H1 (cell line): ENCODE measurements at regions not wholly inside any gene's neighbourhood (a gene's known extent, or its start where the extent isn't known, plus 50 kb on each side); places are given as distances from the start of the nearest gene placed in this dataset.

Experiments
- CTCF ChIA-PET: fragments of 300-600 bp; sonication (Branson Sonifier 250); formaldehyde crosslinking; loops from one replicate; lab custom pipeline; 2021; ENCODE audit not compliant: partially characterized antibody; lab: Charles Lee
- POLR2A ChIA-PET: fragments of 300-600 bp; sonication (Branson Sonifier 250); formaldehyde crosslinking; loops from one replicate; lab custom pipeline; 2021; ENCODE audit warnings: inconsistent platforms; ENCODE audit not compliant: partially characterized antibody; lab: Charles Lee
- DNase-seq, 2 experiments: peaks; one replicate each; pipeline versions ENCODE4 v3.0.0 to v3.0.0-alpha.2; 2010 to 2022; ENCODE audit warnings: low spot score in 2 of 2, low read depth in 1 of 2, mixed read lengths in 1 of 2
- FAIRE-seq: peaks from 2 replicates; lab custom pipeline; 2011; peaks lifted over from hg19 to GRCh38; lab: Jason Lieb, UNC
- H2AFZ ChIP-seq: 2 replicates; pipeline ENCODE4 v1.8.1; 2012; ENCODE audit warnings: low read length, inconsistent platforms
- H2AK5ac ChIP-seq: 2 replicates; pipeline ENCODE4 v1.6.1; 2013; ENCODE audit warnings: low read depth, low read length
- H2BK120ac ChIP-seq: replicated peaks from 2 replicates; pipeline ENCODE3; 2013; ENCODE audit warnings: low read depth, low read length, inconsistent platforms
- H2BK12ac ChIP-seq: 2 replicates; pipeline ENCODE4 v1.6.1; 2013; ENCODE audit warnings: low read depth, low read length
- H2BK15ac ChIP-seq: 2 replicates; pipeline ENCODE4 v1.6.1; 2013; ENCODE audit warnings: low read length
- H2BK20ac ChIP-seq: 2 replicates; pipeline ENCODE4 v1.6.1; 2013; ENCODE audit warnings: low read length
- H2BK5ac ChIP-seq: 2 replicates; pipeline ENCODE4 v1.6.1; 2013; ENCODE audit warnings: low read depth, low read length
- H3K14ac ChIP-seq: 2 replicates; pipeline ENCODE4 v1.6.1; 2013; ENCODE audit warnings: inconsistent platforms; ENCODE audit not compliant: insufficient read length
- H3K18ac ChIP-seq: 2 replicates; pipeline ENCODE4 v1.6.1; 2013; ENCODE audit warnings: low read length; ENCODE audit errors: extremely low read depth
- H3K23ac ChIP-seq: 2 replicates; pipeline ENCODE4 v1.6.1; 2013; ENCODE audit warnings: inconsistent platforms; ENCODE audit not compliant: insufficient read length
- H3K23me2 ChIP-seq: 2 replicates; pipeline ENCODE4 v1.6.1; 2013; ENCODE audit warnings: low read depth, low read length
- H3K27ac ChIP-seq: 2 replicates; pipeline ENCODE4 v1.6.1; 2011; ENCODE audit warnings: low read depth, low read length, inconsistent platforms
- H3K27me3 ChIP-seq, 4 experiments: replicated peaks in 1 of 4; 1 replicate in 1 of 4; 2 replicates in 3 of 4; pipeline versions ENCODE4 v1.6.1 to v1.8.1; 2011 to 2013; ENCODE audit warnings: low read length in 3 of 4, mild to moderate bottlenecking in 3 of 4, inconsistent platforms in 2 of 4, mixed read lengths in 2 of 4, moderate library complexity in 1 of 4; ENCODE audit not compliant: control insufficient read depth in 3 of 4, insufficient read depth in 3 of 4; ENCODE audit errors: extremely low read depth in 1 of 4
- H3K36me3 ChIP-seq, 4 experiments: 2 replicates each; pipeline versions ENCODE4 v1.6.1 to v1.8.1; 2011 to 2013; ENCODE audit warnings: mild to moderate bottlenecking in 4 of 4, low read length in 3 of 4, moderate library complexity in 2 of 4, control low read depth in 1 of 4, inconsistent platforms in 1 of 4; ENCODE audit not compliant: insufficient read depth in 4 of 4, control insufficient read depth in 2 of 4
- H3K4ac ChIP-seq: replicated peaks from 2 replicates; pipeline ENCODE3; 2013; ENCODE audit warnings: low read length, low read depth, mixed read lengths, inconsistent platforms; ENCODE audit not compliant: insufficient read length
- H3K4me1 ChIP-seq, 4 experiments: replicated peaks in 1 of 4; 1 replicate in 1 of 4; 2 replicates in 3 of 4; pipeline versions ENCODE4 v1.6.1 to v1.8.1; 2011 to 2013; ENCODE audit warnings: low read length in 3 of 4, inconsistent platforms in 2 of 4, mixed read lengths in 1 of 4; ENCODE audit not compliant: insufficient read depth in 4 of 4, control insufficient read depth in 3 of 4
- H3K4me2 ChIP-seq, 2 experiments: 2 replicates each; pipeline versions ENCODE4 v1.6.1 to v1.8.1; 2011 to 2013; ENCODE audit warnings: low read depth in 2 of 2, low read length in 2 of 2, control low read depth in 1 of 2, inconsistent platforms in 1 of 2, mild to moderate bottlenecking in 1 of 2; ENCODE audit not compliant: insufficient read depth in 1 of 2
- H3K4me3 ChIP-seq, 4 experiments: fragments of 200-600, 300-600 bp in 1 of 4; sonication (generic), shearing (Covaris generic), sonication (Bioruptor Twin) in 1 of 4; 2 replicates each; pipeline versions ENCODE4 v1.5.1 to v1.8.1; 2011 to 2016; ENCODE audit warnings: low read length in 4 of 4, low read depth in 3 of 4, control low read depth in 2 of 4, inconsistent platforms in 2 of 4, mild to moderate bottlenecking in 2 of 4, mixed read lengths in 1 of 4, moderate library complexity in 1 of 4; ENCODE audit not compliant: insufficient read depth in 2 of 4; ENCODE audit errors: extremely low read depth in 1 of 4
- H3K56ac ChIP-seq: replicated peaks from 2 replicates; pipeline ENCODE3; 2013; ENCODE audit warnings: low read depth, mild to moderate bottlenecking, mixed read lengths, low read length, inconsistent platforms; ENCODE audit not compliant: insufficient read length
- H3K79me1 ChIP-seq: 2 replicates; pipeline ENCODE4 v1.6.1; 2013; ENCODE audit warnings: low read depth, low read length, control low read depth
- H3K79me2 ChIP-seq, 2 experiments: 2 replicates each; pipeline versions ENCODE4 v1.6.1 to v1.8.1; 2012 to 2013; ENCODE audit warnings: low read length in 2 of 2, mild to moderate bottlenecking in 2 of 2, inconsistent platforms in 1 of 2; ENCODE audit not compliant: insufficient read depth in 2 of 2, control insufficient read depth in 1 of 2
- H3K9ac ChIP-seq, 4 experiments: replicated peaks in 1 of 4; 1 replicate in 1 of 4; 2 replicates in 3 of 4; pipeline versions ENCODE4 v1.6.1 to v1.8.1; 2011 to 2013; ENCODE audit warnings: low read depth in 3 of 4, low read length in 3 of 4, control low read depth in 2 of 4, mild to moderate bottlenecking in 2 of 4, moderate library complexity in 2 of 4, inconsistent platforms in 1 of 4; ENCODE audit errors: extremely low read depth in 1 of 4
- H3K9me3 ChIP-seq, 2 experiments: 2 replicates each; pipeline versions ENCODE4 v1.6.1 to v1.8.1; 2012 to 2013; ENCODE audit warnings: mild to moderate bottlenecking in 2 of 2, moderate library complexity in 2 of 2, control low read depth in 1 of 2, inconsistent platforms in 1 of 2, low read depth in 1 of 2, low read length in 1 of 2, mixed read lengths in 1 of 2; ENCODE audit not compliant: insufficient read depth in 2 of 2
- H4K20me1 ChIP-seq, 2 experiments: replicated peaks in 1 of 2; 2 replicates each; pipeline versions ENCODE3 to v1.8.1; 2011 to 2013; ENCODE audit warnings: inconsistent platforms in 2 of 2, low read length in 2 of 2, mild to moderate bottlenecking in 1 of 2; ENCODE audit not compliant: insufficient read depth in 2 of 2, control insufficient read depth in 1 of 2
- H4K5ac ChIP-seq: 2 replicates; pipeline ENCODE4 v1.6.1; 2013; ENCODE audit warnings: low read length, low read depth, mixed read lengths, inconsistent platforms; ENCODE audit not compliant: insufficient read length
- H4K8ac ChIP-seq: 2 replicates; pipeline ENCODE4 v1.8.0; 2013; ENCODE audit warnings: mild to moderate bottlenecking, moderate library complexity, low read length, inconsistent platforms; ENCODE audit not compliant: insufficient read depth; ENCODE audit errors: extremely low read depth
- H4K91ac ChIP-seq: replicated peaks from 2 replicates; pipeline ENCODE3; 2013; ENCODE audit warnings: low read length, mixed read lengths, inconsistent platforms; ENCODE audit not compliant: insufficient read length
- ATF2 ChIP-seq: IDR thresholded peaks from 2 replicates; pipeline ENCODE4 v1.6.1; 2012; ENCODE audit warnings: low read length, inconsistent platforms
- BRCA1 ChIP-seq: IDR thresholded peaks from 2 replicates; pipeline ENCODE4 v1.6.1; 2012; ENCODE audit warnings: low read depth, low read length, improper control_type of control experiment
- NRF1 ChIP-seq: IDR thresholded peaks from 2 replicates; pipeline ENCODE4 v1.6.1; 2011; ENCODE audit warnings: mild to moderate bottlenecking, low read depth, low read length, improper control_type of control experiment
- PHF8 ChIP-seq: fragments of 200-600 bp; sonication (generic); conservative IDR thresholded peaks from 2 replicates; pipeline ENCODE4 v1.7.1; 2012; ENCODE audit warnings: low read depth, mild to moderate bottlenecking, inconsistent platforms, low read length, moderate library complexity
- RAD21 ChIP-seq, 2 experiments: IDR thresholded peaks in 1 of 2; conservative IDR thresholded peaks in 1 of 2; 2 replicates each; pipeline ENCODE4 v1.6.1; 2011; ENCODE audit warnings: low read depth in 2 of 2, low read length in 2 of 2, improper control_type of control experiment in 1 of 2, inconsistent platforms in 1 of 2, mild to moderate bottlenecking in 1 of 2, moderate library complexity in 1 of 2
- SP4 ChIP-seq: IDR thresholded peaks from 2 replicates; pipeline ENCODE4 v1.6.1; 2012; ENCODE audit warnings: low read length, inconsistent platforms
- WGBS, 2 experiments: shearing (Covaris generic) in 1 of 2; methylation state at CpG; one replicate each; pipeline versions ENCODE4 v1.1.6 to v1.1.7; 2013 to 2015; ENCODE audit warnings: low lambda C conversion rate in 2 of 2, mixed read lengths in 2 of 2, inconsistent platforms in 1 of 2, low coverage in 1 of 2, missing lambda C conversion rate in 1 of 2; ENCODE audit not compliant: insufficient replicate concordance in 2 of 2, insufficient coverage in 1 of 2, insufficient read length in 1 of 2; ENCODE audit errors: extremely low coverage in 1 of 2, missing lambda C conversion rate in 1 of 2; 5-methylcytosine and 5-hydroxymethylcytosine counted together
- TF ChIP-seq, protein P1 (sequence below), 3 experiments: IDR thresholded peaks; 1 replicate in 2 of 3; 2 replicates in 1 of 3; pipeline versions ENCODE4 v1.5.1 to v1.6.1; 2011; ENCODE audit warnings: low read length in 3 of 3, mild to moderate bottlenecking in 3 of 3, inconsistent platforms in 2 of 3, low read depth in 1 of 3, moderate library complexity in 1 of 3; ENCODE audit not compliant: insufficient read depth in 1 of 3; ENCODE audit errors: control extremely low read depth in 1 of 3

- POLR2A ChIA-PET: no interaction called here
- no peak overlapping the region for H3K9ac ChIP-seq
- FAIRE-seq: no peak
- TF ChIP-seq, protein P1, sequence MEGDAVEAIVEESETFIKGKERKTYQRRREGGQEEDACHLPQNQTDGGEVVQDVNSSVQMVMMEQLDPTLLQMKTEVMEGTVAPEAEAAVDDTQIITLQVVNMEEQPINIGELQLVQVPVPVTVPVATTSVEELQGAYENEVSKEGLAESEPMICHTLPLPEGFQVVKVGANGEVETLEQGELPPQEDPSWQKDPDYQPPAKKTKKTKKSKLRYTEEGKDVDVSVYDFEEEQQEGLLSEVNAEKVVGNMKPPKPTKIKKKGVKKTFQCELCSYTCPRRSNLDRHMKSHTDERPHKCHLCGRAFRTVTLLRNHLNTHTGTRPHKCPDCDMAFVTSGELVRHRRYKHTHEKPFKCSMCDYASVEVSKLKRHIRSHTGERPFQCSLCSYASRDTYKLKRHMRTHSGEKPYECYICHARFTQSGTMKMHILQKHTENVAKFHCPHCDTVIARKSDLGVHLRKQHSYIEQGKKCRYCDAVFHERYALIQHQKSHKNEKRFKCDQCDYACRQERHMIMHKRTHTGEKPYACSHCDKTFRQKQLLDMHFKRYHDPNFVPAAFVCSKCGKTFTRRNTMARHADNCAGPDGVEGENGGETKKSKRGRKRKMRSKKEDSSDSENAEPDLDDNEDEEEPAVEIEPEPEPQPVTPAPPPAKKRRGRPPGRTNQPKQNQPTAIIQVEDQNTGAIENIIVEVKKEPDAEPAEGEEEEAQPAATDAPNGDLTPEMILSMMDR (IDR thresholded peaks at IDR 0.05; ENCODE audit: control extremely low read depth in 1 of 3, insufficient read depth in 1 of 3, low read depth in 1 of 3, low read length in 3 of 3): no peak
- TF ChIP-seq RAD21 (IDR thresholded peaks at IDR 0.05 in 1 of 2, conservative IDR thresholded peaks at IDR 0.05 in 1 of 2; ENCODE audit: low read depth in 2 of 2, low read length in 2 of 2) (peak in 1 of 2 experiments; percentile 33; a peak in 1 of 4 replicates), PHF8 (no peak), NRF1 (no peak), SP4 (0 out of 2 replicates have a peak, but pooled peaks have one; percentile 1), ATF2 (no peak), BRCA1 (no peak)
These were observed 154.2 kb upstream of the MLN start for GRCh38 chr6:33957892-33958525.

More at GRCh38 chr6:33957892-33958525, 154.2 kb upstream of the MLN start:
- Histone ChIP-seq H3K4ac (no peak overlapping the region), H3K9me3 (no peaks in the 10 kb centered on the region), H3K56ac (no peak overlapping the region), H2BK5ac (peak overlapping the region; percentile 71; the same call in 1 of the 2 replicates), H2BK12ac (peak overlapping the region; percentile 75; the same call in 1 of the 2 replicates), H3K36me3 (no peaks in the 10 kb centered on the region), H3K23me2 (peaks cover 3% of the 10 kb centered on the region; the same call in 1 of the 2 replicates), H2BK20ac (no peak overlapping the region; the same call in 1 of the 2 replicates), H3K27ac (no peak overlapping the region), H3K79me1 (no peaks in the 10 kb centered on the region), H3K18ac (peak overlapping the region; percentile 87), H4K5ac (peak overlapping the region; percentile 35), H2AK5ac (no peak overlapping the region), H4K20me1 (no peaks in the 10 kb centered on the region), H3K4me2 (peak overlapping the region in 1 of 2 experiments; percentile 11; a peak in 1 of 4 replicates), H3K4me3 (no peak overlapping the region), H3K4me1 (peaks cover 8 to 12% (median 10%) of the 10 kb centered on the region in 4 experiments), H2BK15ac (no peak overlapping the region), H3K14ac (no peak overlapping the region), H4K8ac (peak overlapping the region; percentile 39; the same call in 1 of the 2 replicates), H2AFZ (no peak overlapping the region), H3K23ac (no peak overlapping the region), H2BK120ac (no peak overlapping the region), H3K79me2 (no peaks in the 10 kb centered on the region), H3K27me3 (no peaks in the 10 kb centered on the region; a peak in 1 of 7 replicates), H4K91ac (peak overlapping the region; percentile 54)
- no peak for DNase-seq
- 70% methylated on average over 12 of the region's 12 CpGs; no CpG with 5 or more reads in 1 of the 2 experiments for WGBS, 2 experiments
- CTCF ChIA-PET: interaction anchor here (0.8 to 15.0 kb wide), 40 partner anchors 9 to 219 kb away, joined by 3 to 234 read pairs (median 7); no protein-coding TSS in a partner anchor
